ENCODE measurements at regions not wholly inside any gene's neighbourhood (a gene's known extent, or its start where the extent isn't known, plus 50 kb on each side); places are given as distances from the start of the nearest gene placed in this dataset.
"Not testable (repeated sequence)": the region's sequence is repeated elsewhere in the genome, so short reads cannot be mapped to it uniquely, and the experiment has no call there.

DNA sequence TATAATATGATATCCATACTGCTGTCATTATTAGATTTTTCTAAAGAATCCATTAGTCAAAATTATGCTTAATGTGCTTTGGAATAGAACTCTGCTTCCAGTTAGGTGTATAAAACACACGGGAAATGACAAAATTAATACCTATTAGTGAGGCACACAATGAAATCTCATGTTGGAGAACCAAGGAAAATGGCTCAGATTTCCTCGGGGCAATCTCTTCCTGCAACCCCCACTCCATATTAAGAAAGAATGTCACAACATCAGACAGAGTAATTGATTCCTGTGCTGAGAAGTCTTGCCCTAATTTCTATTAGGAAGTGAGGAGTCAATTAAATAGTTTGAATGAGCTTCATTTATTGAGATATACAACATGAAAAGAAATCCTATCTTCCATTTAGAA, 299.8 kb upstream of the KITLG start:
- H3K4me1 Mint-ChIP-seq: no peaks in the 10 kb centered on the region
- no peak overlapping the region for H3K4me3 Mint-ChIP-seq
- ATAC-seq (replicated peaks; ENCODE audit: extremely low read depth, poor library complexity, severe bottlenecking) (no peak), DNase-seq (ENCODE audit: low spot score in 2 of 2) (no peak)
- H3K9me3 Mint-ChIP-seq: peaks cover 11% of the 10 kb centered on the region
- H3K27ac Mint-ChIP-seq (ENCODE audit: low read depth): no peak overlapping the region
- H3K27me3 Mint-ChIP-seq: no peaks in the 10 kb centered on the region
- no peaks in the 10 kb centered on the region for H3K36me3 Mint-ChIP-seq (ENCODE audit: insufficient read depth)

- no peaks in the 10 kb centered on the region for H3K4me1 Mint-ChIP-seq
- ATAC-seq (replicated peaks; ENCODE audit: extremely low read depth, poor library complexity, severe bottlenecking) (no peak), DNase-seq (ENCODE audit: low spot score in 2 of 2) (no peak)
- H3K36me3 Mint-ChIP-seq (ENCODE audit: insufficient read depth): no peaks in the 10 kb centered on the region
- no peaks in the 10 kb centered on the region for H3K27me3 Mint-ChIP-seq
- H3K4me3 Mint-ChIP-seq: no peak overlapping the region
- peaks cover 11% of the 10 kb centered on the region for H3K9me3 Mint-ChIP-seq
- no peak overlapping the region for H3K27ac Mint-ChIP-seq (ENCODE audit: low read depth)
These were observed 298.0 kb upstream of the KITLG start for GRCh38 chr12:88878295-88878694.

- ATAC-seq (replicated peaks; ENCODE audit: extremely low read depth, poor library complexity, severe bottlenecking) (no peak), DNase-seq (ENCODE audit: low spot score in 2 of 2) (no peak)
- no peaks in the 10 kb centered on the region for H3K4me1 Mint-ChIP-seq
- H3K27me3 Mint-ChIP-seq: no peaks in the 10 kb centered on the region
- H3K9me3 Mint-ChIP-seq: peaks cover 11% of the 10 kb centered on the region
- no peak overlapping the region for H3K4me3 Mint-ChIP-seq
- H3K36me3 Mint-ChIP-seq (ENCODE audit: insufficient read depth): no peaks in the 10 kb centered on the region
- H3K27ac Mint-ChIP-seq (ENCODE audit: low read depth): no peak overlapping the region
These were observed 296.6 kb upstream of the KITLG start for GRCh38 chr12:88876857-88877256.

- no peak for DNase-seq (ENCODE audit: low spot score in 2 of 2)
- no peaks in the 10 kb centered on the region for H3K4me1 Mint-ChIP-seq
These were observed 289.9 kb upstream of the KITLG start for GRCh38 chr12:88870000-88870737.

DNA sequence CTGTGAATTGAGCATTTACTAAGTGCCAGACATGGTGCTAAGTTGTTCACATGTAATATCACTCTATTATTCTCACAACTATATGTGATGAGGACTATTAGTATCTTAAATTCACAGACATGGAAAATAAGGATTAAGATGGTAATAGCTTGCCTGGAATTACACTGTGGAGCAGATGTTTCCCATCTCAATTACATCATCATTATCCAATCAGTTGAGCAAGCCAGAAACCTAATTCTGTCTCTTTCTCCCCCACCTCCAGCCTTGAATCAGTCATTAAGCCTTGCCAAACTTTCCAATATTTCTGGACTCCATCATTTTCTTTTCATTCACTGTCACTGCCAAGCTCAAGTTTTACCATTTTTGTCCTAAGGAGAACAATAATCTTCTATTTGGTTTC, 287.8 kb upstream of the KITLG start:
- H3K27me3 Mint-ChIP-seq: no peaks in the 10 kb centered on the region
- H3K4me1 Mint-ChIP-seq: no peaks in the 10 kb centered on the region
- ATAC-seq (replicated peaks; ENCODE audit: extremely low read depth, poor library complexity, severe bottlenecking) (no peak), DNase-seq (ENCODE audit: low spot score in 2 of 2) (no peak)
- no peak overlapping the region for H3K4me3 Mint-ChIP-seq
- no peak overlapping the region for H3K27ac Mint-ChIP-seq (ENCODE audit: low read depth)
- H3K9me3 Mint-ChIP-seq: peaks cover 5% of the 10 kb centered on the region
- no peaks in the 10 kb centered on the region for H3K36me3 Mint-ChIP-seq (ENCODE audit: insufficient read depth)

More at GRCh38 chr12:88870000-88870737, 289.9 kb upstream of the KITLG start:
- Mint-ChIP-seq H3K9me3 (no peaks in the 10 kb centered on the region), H3K4me3 (no peak overlapping the region), H3K27me3 (no peaks in the 10 kb centered on the region), H3K36me3 (ENCODE audit: insufficient read depth) (no peaks in the 10 kb centered on the region), H3K27ac (ENCODE audit: low read depth) (no peak overlapping the region)
- ATAC-seq (replicated peaks; ENCODE audit: extremely low read depth, poor library complexity, severe bottlenecking): no peak

GRCh38 chr12:88867510-88867909, 287.2 kb upstream of the KITLG start:
- ATAC-seq (replicated peaks; ENCODE audit: extremely low read depth, poor library complexity, severe bottlenecking) (no peak), DNase-seq (ENCODE audit: low spot score in 2 of 2) (no peak)
- H3K9me3 Mint-ChIP-seq: peaks cover 10% of the 10 kb centered on the region
- H3K27me3 Mint-ChIP-seq: no peaks in the 10 kb centered on the region
- no peak overlapping the region for H3K27ac Mint-ChIP-seq (ENCODE audit: low read depth)
- H3K4me1 Mint-ChIP-seq: no peaks in the 10 kb centered on the region
- no peaks in the 10 kb centered on the region for H3K36me3 Mint-ChIP-seq (ENCODE audit: insufficient read depth)
- H3K4me3 Mint-ChIP-seq: no peak overlapping the region

GRCh38 chr12:88866881-88867280, 286.6 kb upstream of the KITLG start:
- no peak overlapping the region for H3K4me3 Mint-ChIP-seq
- no peaks in the 10 kb centered on the region for H3K36me3 Mint-ChIP-seq (ENCODE audit: insufficient read depth)
- H3K27ac Mint-ChIP-seq (ENCODE audit: low read depth): no peak overlapping the region
- H3K4me1 Mint-ChIP-seq: no peaks in the 10 kb centered on the region
- peaks cover 13% of the 10 kb centered on the region for H3K9me3 Mint-ChIP-seq
- H3K27me3 Mint-ChIP-seq: no peaks in the 10 kb centered on the region
- ATAC-seq (replicated peaks; ENCODE audit: extremely low read depth, poor library complexity, severe bottlenecking) (no peak), DNase-seq (ENCODE audit: low spot score in 2 of 2) (no peak)

- Mint-ChIP-seq H3K27me3 (no peaks in the 10 kb centered on the region), H3K9me3 (peaks cover 13% of the 10 kb centered on the region), H3K4me3 (no peak overlapping the region), H3K27ac (ENCODE audit: low read depth) (no peak overlapping the region), H3K4me1 (no peaks in the 10 kb centered on the region), H3K36me3 (ENCODE audit: insufficient read depth) (no peaks in the 10 kb centered on the region)
- DNase-seq (ENCODE audit: low spot score in 2 of 2) (no peak), ATAC-seq (replicated peaks; ENCODE audit: extremely low read depth, poor library complexity, severe bottlenecking) (no peak)
These were observed 285.3 kb upstream of the KITLG start for GRCh38 chr12:88865537-88865936.

DNA sequence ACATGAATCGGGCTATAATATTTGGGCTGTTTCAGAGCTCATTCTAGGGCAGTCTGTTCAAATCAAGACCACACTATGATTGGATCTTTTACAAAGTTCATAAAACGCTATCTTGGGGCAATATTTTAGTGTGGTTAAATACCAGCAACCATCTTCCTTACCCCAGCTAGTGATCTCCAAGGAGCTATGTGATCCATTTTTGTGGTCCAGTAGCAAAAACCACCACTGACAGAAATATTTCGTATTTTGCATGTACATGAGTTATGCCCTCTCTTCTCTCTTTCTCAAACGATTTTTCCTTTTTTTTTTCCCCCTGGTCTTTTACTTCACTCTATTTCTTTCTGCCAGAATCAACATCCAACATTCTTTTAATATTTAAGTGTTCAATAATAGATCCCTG, 280.6 kb upstream of the KITLG start:
- DNase-seq (ENCODE audit: low spot score in 2 of 2) (no peak), ATAC-seq (replicated peaks; ENCODE audit: extremely low read depth, poor library complexity, severe bottlenecking) (no peak)
- H3K4me3 Mint-ChIP-seq: no peak overlapping the region
- no peaks in the 10 kb centered on the region for H3K27me3 Mint-ChIP-seq
- no peak overlapping the region for H3K27ac Mint-ChIP-seq (ENCODE audit: low read depth)
- no peaks in the 10 kb centered on the region for H3K4me1 Mint-ChIP-seq
- H3K9me3 Mint-ChIP-seq: peaks cover 13% of the 10 kb centered on the region
- no peaks in the 10 kb centered on the region for H3K36me3 Mint-ChIP-seq (ENCODE audit: insufficient read depth)

GRCh38 chr12:88856201-88856600, 275.9 kb upstream of the KITLG start:
- no peak for ATAC-seq (replicated peaks; ENCODE audit: extremely low read depth, poor library complexity, severe bottlenecking)
- H3K9me3 Mint-ChIP-seq: peaks cover 6% of the 10 kb centered on the region
- H3K4me1 Mint-ChIP-seq: no peaks in the 10 kb centered on the region
- no peak overlapping the region for H3K27ac Mint-ChIP-seq (ENCODE audit: low read depth)
- no peak for DNase-seq (ENCODE audit: low spot score in 2 of 2)
- no peaks in the 10 kb centered on the region for H3K27me3 Mint-ChIP-seq
- no peak overlapping the region for H3K4me3 Mint-ChIP-seq
- no peaks in the 10 kb centered on the region for H3K36me3 Mint-ChIP-seq (ENCODE audit: insufficient read depth)

DNA sequence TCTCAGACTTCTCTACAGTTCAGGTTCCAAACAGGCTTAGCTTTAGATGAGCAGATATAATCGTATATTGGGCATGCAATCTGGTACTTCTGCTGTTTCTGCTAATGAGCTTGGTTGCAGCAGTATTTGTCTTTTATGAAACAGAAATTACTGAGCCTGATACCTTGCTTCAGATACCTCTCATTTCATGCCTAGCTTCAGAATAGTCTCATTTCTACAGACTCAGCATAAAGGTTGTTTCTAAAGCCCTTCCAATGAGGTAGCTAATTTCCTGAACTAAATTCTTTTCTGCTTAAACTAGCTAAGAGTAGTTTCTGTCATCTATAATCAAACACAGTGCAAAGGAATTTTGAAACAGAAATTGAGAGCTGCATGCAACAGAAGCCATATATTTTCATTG, 275.0 kb upstream of the KITLG start:
- no peak overlapping the region for H3K27ac Mint-ChIP-seq (ENCODE audit: low read depth)
- no peaks in the 10 kb centered on the region for H3K27me3 Mint-ChIP-seq
- H3K9me3 Mint-ChIP-seq: peaks cover 12% of the 10 kb centered on the region
- no peaks in the 10 kb centered on the region for H3K4me1 Mint-ChIP-seq
- no peaks in the 10 kb centered on the region for H3K36me3 Mint-ChIP-seq (ENCODE audit: insufficient read depth)
- ATAC-seq (replicated peaks; ENCODE audit: extremely low read depth, poor library complexity, severe bottlenecking): no peak
- no peak for DNase-seq (ENCODE audit: low spot score in 2 of 2)
- no peak overlapping the region for H3K4me3 Mint-ChIP-seq

DNA sequence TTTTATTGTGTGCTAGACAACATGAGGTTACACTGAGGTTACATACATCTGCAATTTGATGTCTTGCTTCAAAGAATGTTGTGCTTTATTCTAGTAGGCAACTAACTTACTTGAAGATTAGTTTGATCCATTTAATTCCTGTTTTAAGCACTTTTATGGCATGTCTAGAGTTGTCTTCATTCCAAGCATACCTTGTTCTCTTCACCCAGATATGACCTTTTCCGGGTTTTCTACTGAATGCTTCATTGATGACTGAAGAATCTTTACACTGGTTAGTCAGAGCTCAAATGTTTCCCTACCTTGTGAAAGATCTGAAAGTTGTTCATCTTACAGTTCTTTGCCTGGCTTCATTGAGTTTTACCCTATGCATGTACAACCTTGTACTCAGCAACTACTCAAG, 274.0 kb upstream of the KITLG start:
- ATAC-seq (replicated peaks; ENCODE audit: extremely low read depth, poor library complexity, severe bottlenecking) (no peak), DNase-seq (ENCODE audit: low spot score in 2 of 2) (no peak)
- Mint-ChIP-seq H3K4me3 (no peak overlapping the region), H3K4me1 (no peaks in the 10 kb centered on the region), H3K27me3 (no peaks in the 10 kb centered on the region), H3K9me3 (peaks cover 12% of the 10 kb centered on the region), H3K27ac (ENCODE audit: low read depth) (no peak overlapping the region), H3K36me3 (ENCODE audit: insufficient read depth) (no peaks in the 10 kb centered on the region)

- H3K36me3 Mint-ChIP-seq (ENCODE audit: insufficient read depth); DNase-seq (ENCODE audit: low spot score in 2 of 2); H3K27me3 Mint-ChIP-seq; H3K4me1 Mint-ChIP-seq; H3K27ac Mint-ChIP-seq (ENCODE audit: low read depth); ATAC-seq (replicated peaks; ENCODE audit: extremely low read depth, poor library complexity, severe bottlenecking); H3K4me3 Mint-ChIP-seq: not testable (repeated sequence)
- peaks cover 12% of the 10 kb centered on the region for H3K9me3 Mint-ChIP-seq
These were observed 267.0 kb upstream of the KITLG start for GRCh38 chr12:88847246-88847645.
